ENCODE measurements at regions not wholly inside any gene's neighbourhood (a gene's known extent, or its start where the extent isn't known, plus 50 kb on each side); places are given as distances from the start of the nearest gene placed in this dataset.

- TF ChIP-seq TAF1 (IDR thresholded peaks at IDR 0.05; ENCODE audit: borderline replicate concordance, low read depth, low read length) (no peak), POLR2AphosphoS5 (IDR thresholded peaks at IDR 0.05; ENCODE audit: low read depth, low read length) (no peak), POLR2A (IDR thresholded peaks at IDR 0.05; ENCODE audit: low read depth, low read length) (no peak)
- FAIRE-seq: no peak
- no peak for DNase-seq (ENCODE audit: insufficient read length)
These were observed 178.0 kb upstream of the E2F7 start for GRCh38 chr12:77243345-77243744.

- TF ChIP-seq POLR2AphosphoS5 (IDR thresholded peaks at IDR 0.05; ENCODE audit: low read depth, low read length): no peak
- no peak for TF ChIP-seq POLR2A (IDR thresholded peaks at IDR 0.05; ENCODE audit: low read depth, low read length)
- TF ChIP-seq TAF1 (IDR thresholded peaks at IDR 0.05; ENCODE audit: borderline replicate concordance, low read depth, low read length): no peak
- no peak for DNase-seq (ENCODE audit: insufficient read length)
- no peak for FAIRE-seq
These were observed 174.2 kb upstream of the E2F7 start for GRCh38 chr12:77239617-77240016.

DNA sequence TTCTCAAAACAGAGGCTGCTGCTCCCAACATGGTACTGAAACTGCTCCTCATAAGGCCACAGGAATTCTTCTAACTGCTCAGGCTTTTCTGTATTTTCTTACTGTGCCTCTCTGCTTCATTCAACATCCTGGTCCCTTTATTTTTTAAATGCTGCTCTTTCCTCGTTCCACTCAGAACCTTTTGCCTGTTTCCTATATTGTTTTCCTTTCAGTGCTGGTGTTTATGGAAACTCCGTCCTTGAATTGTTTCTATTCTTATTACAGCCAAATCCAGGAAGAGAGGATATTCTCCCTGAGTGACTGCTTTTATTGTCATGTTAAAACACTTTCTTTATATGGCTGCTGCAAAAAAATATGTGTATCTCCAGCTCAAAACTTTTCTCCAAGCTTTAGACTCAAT is 173.0 kb upstream of the E2F7 start:
- no peak for FAIRE-seq
- DNase-seq (ENCODE audit: insufficient read length): no peak
- no peak for TF ChIP-seq POLR2A (IDR thresholded peaks at IDR 0.05; ENCODE audit: low read depth, low read length)
- no peak for TF ChIP-seq TAF1 (IDR thresholded peaks at IDR 0.05; ENCODE audit: borderline replicate concordance, low read depth, low read length)
- TF ChIP-seq POLR2AphosphoS5 (IDR thresholded peaks at IDR 0.05; ENCODE audit: low read depth, low read length): no peak

- TF ChIP-seq POLR2A (IDR thresholded peaks at IDR 0.05; ENCODE audit: low read depth, low read length) (no peak), TAF1 (IDR thresholded peaks at IDR 0.05; ENCODE audit: borderline replicate concordance, low read depth, low read length) (no peak), POLR2AphosphoS5 (IDR thresholded peaks at IDR 0.05; ENCODE audit: low read depth, low read length) (no peak)
- DNase-seq (ENCODE audit: insufficient read length) (no peak), FAIRE-seq (no peak)
These were observed 172.5 kb upstream of the E2F7 start for GRCh38 chr12:77237896-77238295.

GRCh38 chr12:77236066-77236465 is 170.7 kb upstream of the E2F7 start:
- no peak for DNase-seq (ENCODE audit: insufficient read length)

DNA sequence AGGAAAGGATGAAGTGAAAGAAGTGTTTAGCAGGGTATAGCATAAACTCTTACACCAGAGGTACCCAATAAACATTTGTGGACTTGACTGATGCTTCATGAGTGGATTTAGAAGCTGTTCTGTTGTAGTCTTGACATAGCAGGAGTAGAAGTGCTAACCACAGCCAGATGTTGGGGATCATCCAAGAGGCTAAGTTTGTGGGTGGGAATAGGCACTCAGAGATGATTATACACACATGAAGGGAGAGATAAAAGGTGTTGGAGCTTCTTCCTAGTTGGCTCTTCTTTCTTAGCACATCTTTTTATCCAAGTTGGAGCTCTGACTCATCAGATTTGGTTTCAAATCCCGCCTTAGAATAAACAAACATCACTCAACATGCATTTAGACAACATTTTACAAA is 166.7 kb upstream of the E2F7 start:
- FAIRE-seq (no peak), DNase-seq (ENCODE audit: insufficient read length) (no peak)
- TF ChIP-seq POLR2AphosphoS5 (IDR thresholded peaks at IDR 0.05; ENCODE audit: low read depth, low read length) (no peak), POLR2A (IDR thresholded peaks at IDR 0.05; ENCODE audit: low read depth, low read length) (no peak)

More at GRCh38 chr12:77236066-77236465, 170.7 kb upstream of the E2F7 start:
- TF ChIP-seq POLR2AphosphoS5 (IDR thresholded peaks at IDR 0.05; ENCODE audit: low read depth, low read length): no peak
- TF ChIP-seq TAF1 (IDR thresholded peaks at IDR 0.05; ENCODE audit: borderline replicate concordance, low read depth, low read length): no peak
- TF ChIP-seq POLR2A (IDR thresholded peaks at IDR 0.05; ENCODE audit: low read depth, low read length): no peak
- no peak for FAIRE-seq

- no peak for FAIRE-seq
- no peak for DNase-seq (ENCODE audit: insufficient read length)
- TF ChIP-seq TAF1 (IDR thresholded peaks at IDR 0.05; ENCODE audit: borderline replicate concordance, low read depth, low read length) (no peak), POLR2A (IDR thresholded peaks at IDR 0.05; ENCODE audit: low read depth, low read length) (no peak), POLR2AphosphoS5 (IDR thresholded peaks at IDR 0.05; ENCODE audit: low read depth, low read length) (no peak)
These were observed 166.1 kb upstream of the E2F7 start for GRCh38 chr12:77231501-77231918.

DNA sequence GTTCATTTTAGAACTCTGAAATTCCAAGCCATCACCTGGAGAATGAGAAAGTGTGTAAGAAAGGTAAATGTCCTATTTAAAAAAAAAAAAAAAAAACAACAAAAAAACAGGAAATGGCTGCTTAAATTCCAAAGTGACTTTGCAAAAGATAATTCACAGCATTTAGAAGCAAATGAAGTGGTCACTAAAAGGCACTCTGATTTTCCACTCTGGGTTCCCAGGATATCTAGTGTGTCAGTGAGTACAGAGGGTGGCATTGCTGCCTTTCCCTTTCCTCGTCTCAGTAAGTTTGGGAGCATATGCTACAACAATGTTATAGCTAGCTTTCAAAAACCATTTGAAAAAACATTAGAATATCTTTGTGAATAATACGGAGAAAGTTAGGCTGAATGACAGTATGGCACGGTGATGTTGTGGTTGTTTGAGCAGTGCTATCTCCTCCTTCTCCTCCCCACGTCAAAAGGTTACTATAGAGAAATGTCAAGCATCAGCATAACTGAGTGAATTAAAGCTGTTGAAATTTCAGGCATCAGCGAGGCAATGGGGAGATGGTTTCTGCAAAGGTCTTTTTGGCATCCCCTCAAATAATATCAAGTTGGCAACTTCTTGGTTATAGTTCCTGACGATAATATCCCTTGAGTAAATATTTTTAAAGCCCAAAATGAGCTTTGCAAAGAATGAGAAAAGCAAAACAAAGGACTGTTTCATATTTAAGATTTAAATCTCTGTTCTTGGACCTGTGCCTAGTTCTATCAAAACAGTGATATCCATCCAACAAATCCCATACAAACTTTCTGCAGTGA is 164.5 kb upstream of the E2F7 start:
- no peak for FAIRE-seq

GRCh38 chr12:77228376-77228775 is 163.0 kb upstream of the E2F7 start:
- no peak for FAIRE-seq
- no peak for TF ChIP-seq TAF1 (IDR thresholded peaks at IDR 0.05; ENCODE audit: borderline replicate concordance, low read depth, low read length)
- no peak for TF ChIP-seq POLR2A (IDR thresholded peaks at IDR 0.05; ENCODE audit: low read depth, low read length)
- no peak for TF ChIP-seq POLR2AphosphoS5 (IDR thresholded peaks at IDR 0.05; ENCODE audit: low read depth, low read length)
- DNase-seq (ENCODE audit: insufficient read length): no peak

More for the DNA sequence above, 164.5 kb upstream of the E2F7 start:
- DNase-seq (ENCODE audit: insufficient read length): no peak
- TF ChIP-seq POLR2A (IDR thresholded peaks at IDR 0.05; ENCODE audit: low read depth, low read length) (no peak), POLR2AphosphoS5 (IDR thresholded peaks at IDR 0.05; ENCODE audit: low read depth, low read length) (no peak), TAF1 (IDR thresholded peaks at IDR 0.05; ENCODE audit: borderline replicate concordance, low read depth, low read length) (no peak)

DNA sequence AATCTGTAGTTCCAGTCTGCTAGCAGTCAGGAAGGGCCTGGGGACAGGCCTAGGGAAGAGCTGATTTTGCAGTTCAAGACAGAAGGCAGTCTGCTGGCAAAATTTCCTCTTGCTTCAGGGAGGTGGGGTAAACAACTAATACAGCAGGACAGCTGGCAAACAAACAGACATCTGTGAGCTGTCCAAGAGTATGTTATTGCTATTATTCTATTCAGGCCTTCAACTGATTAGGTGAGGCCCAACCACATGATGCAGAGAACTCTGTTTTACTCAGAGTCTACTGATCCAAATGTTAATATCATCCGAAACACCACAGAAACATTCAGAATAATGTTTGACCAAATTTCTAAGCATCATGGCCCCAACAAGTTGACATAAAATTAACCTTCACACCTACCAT is 161.0 kb upstream of the E2F7 start:
- no peak for TF ChIP-seq POLR2AphosphoS5 (IDR thresholded peaks at IDR 0.05; ENCODE audit: low read depth, low read length)
- TF ChIP-seq TAF1 (IDR thresholded peaks at IDR 0.05; ENCODE audit: borderline replicate concordance, low read depth, low read length): no peak
- no peak for TF ChIP-seq POLR2A (IDR thresholded peaks at IDR 0.05; ENCODE audit: low read depth, low read length)
- FAIRE-seq (no peak), DNase-seq (ENCODE audit: insufficient read length) (no peak)

- TF ChIP-seq POLR2A (IDR thresholded peaks at IDR 0.05; ENCODE audit: low read depth, low read length) (no peak), TAF1 (IDR thresholded peaks at IDR 0.05; ENCODE audit: borderline replicate concordance, low read depth, low read length) (no peak), POLR2AphosphoS5 (IDR thresholded peaks at IDR 0.05; ENCODE audit: low read depth, low read length) (no peak)
- DNase-seq (ENCODE audit: insufficient read length) (no peak), FAIRE-seq (no peak)
These were observed 160.0 kb upstream of the E2F7 start for GRCh38 chr12:77225373-77225772.

DNA sequence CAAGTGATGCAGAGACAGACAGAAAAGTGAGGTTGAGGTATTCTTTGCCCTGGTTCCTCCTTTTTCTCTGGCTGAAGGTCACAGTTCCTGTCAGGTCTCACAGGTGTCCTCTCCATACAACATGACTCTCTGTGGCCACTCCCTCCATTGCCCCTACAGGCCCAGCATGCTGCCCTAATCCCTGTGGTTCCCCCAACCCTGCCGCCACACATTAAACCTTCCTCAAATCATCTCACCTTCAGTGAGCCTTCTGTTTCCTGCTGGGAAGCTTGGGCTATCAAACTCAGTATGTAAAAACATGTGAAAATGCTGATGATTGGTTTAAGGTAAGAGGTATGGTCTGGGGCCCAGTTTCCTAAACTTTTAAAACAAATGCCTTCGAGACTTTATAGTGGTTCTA is 159.0 kb upstream of the E2F7 start:
- DNase-seq (ENCODE audit: insufficient read length): no peak
- TF ChIP-seq POLR2AphosphoS5 (IDR thresholded peaks at IDR 0.05; ENCODE audit: low read depth, low read length): no peak
- TF ChIP-seq TAF1 (IDR thresholded peaks at IDR 0.05; ENCODE audit: borderline replicate concordance, low read depth, low read length): no peak
- TF ChIP-seq POLR2A (IDR thresholded peaks at IDR 0.05; ENCODE audit: low read depth, low read length): no peak
- no peak for FAIRE-seq

All from GM12892 (cell line).